Lung (tissue), 11 donors: ENCODE measurements at regions not wholly inside any gene's neighbourhood (a gene's known extent, or its start where the extent isn't known, plus 50 kb on each side); places are given as distances from the start of the nearest gene placed in this dataset.

Experiments used
- ATAC-seq: fragments of 200-7000 bp; cut with Tn5 transposase; one replicate; pipeline ENCODE4 v1.9.1; 2020; ENCODE audit warnings: moderate number of reproducible peaks; ENCODE audit not compliant: insufficient read depth, low FRiP score
- DNase-seq, 3 donors: peaks; one replicate each; pipeline ENCODE4 v3.0.0-alpha.2; 2013 to 2017
- H3K27ac ChIP-seq, 2 donors: one replicate each; pipeline ENCODE4 v1.5.1; 2013; ENCODE audit warnings: mild to moderate bottlenecking in 2 of 2, moderate library complexity in 2 of 2, control low read depth in 1 of 2, inconsistent platforms in 1 of 2, low read depth in 1 of 2, low read length in 1 of 2
- H3K27me3 ChIP-seq, 3 donors: one replicate each; pipeline ENCODE4 v1.5.1; 2013; ENCODE audit warnings: low read length in 2 of 3; ENCODE audit not compliant: control insufficient read depth in 3 of 3, insufficient read depth in 3 of 3
- H3K36me3 ChIP-seq, 4 donors: one replicate each; pipeline ENCODE4 v1.5.1; 2013; ENCODE audit warnings: low read length in 4 of 4, mild to moderate bottlenecking in 1 of 4, moderate library complexity in 1 of 4; ENCODE audit not compliant: control insufficient read depth in 4 of 4, insufficient read depth in 4 of 4
- H3K4me1 ChIP-seq, 5 donors: one replicate each; pipeline ENCODE4 v1.5.1; 2013; ENCODE audit warnings: low read length in 5 of 5, mild to moderate bottlenecking in 2 of 5, moderate library complexity in 1 of 5; ENCODE audit not compliant: control insufficient read depth in 5 of 5, insufficient read depth in 5 of 5
- H3K4me3 ChIP-seq: one replicate; pipeline ENCODE4 v1.5.1; 2013; ENCODE audit warnings: mild to moderate bottlenecking, control low read depth, moderate library complexity
- H3K9ac ChIP-seq, 2 donors: one replicate each; pipeline ENCODE4 v1.5.1; 2013; ENCODE audit warnings: low read length in 2 of 2, control low read depth in 1 of 2; ENCODE audit not compliant: insufficient read depth in 1 of 2
- H3K9me3 ChIP-seq, 4 donors: one replicate each; pipeline ENCODE4 v1.5.1; 2013; ENCODE audit warnings: low read length in 3 of 4, mild to moderate bottlenecking in 1 of 4, moderate library complexity in 1 of 4; ENCODE audit not compliant: control insufficient read depth in 4 of 4, insufficient read depth in 3 of 4
- WGBS, 2 donors: extraction: QIAGEN DNeasy Blood & Tissue Kit; methylation state at CpG; one replicate each; pipeline ENCODE4 v1.1.7; 2013; 5-methylcytosine and 5-hydroxymethylcytosine counted together
- TF ChIP-seq, protein P1 (sequence below): IDR thresholded peaks from 2 replicates; pipeline ENCODE4 v1.5.1; 2012; ENCODE audit warnings: mild to moderate bottlenecking; ENCODE audit errors: control extremely low read depth, extremely low read depth
- donor health status: control.
- donor health status: control.
- donor health status: Bipolar disorder and iron deficiency.
- donor health status: healthy.
- donor health status: DM: yes; HTN: yes; CAD: no.

- Histone ChIP-seq H3K27me3 (peaks cover 0 to 20% (median 0%) of the 10 kb centered on the region in 3 donors), H3K9ac (no peak overlapping the region), H3K9me3 (no peaks in the 10 kb centered on the region), H3K4me3 (no peak overlapping the region), H3K4me1 (no peaks in the 10 kb centered on the region), H3K36me3 (no peaks in the 10 kb centered on the region), H3K27ac (no peak overlapping the region)
- ATAC-seq (no peak), DNase-seq (no peak)
- 89 to 91% methylated on average over 18 of the region's 18 CpGs for WGBS, 2 donors
- TF ChIP-seq, protein P1, sequence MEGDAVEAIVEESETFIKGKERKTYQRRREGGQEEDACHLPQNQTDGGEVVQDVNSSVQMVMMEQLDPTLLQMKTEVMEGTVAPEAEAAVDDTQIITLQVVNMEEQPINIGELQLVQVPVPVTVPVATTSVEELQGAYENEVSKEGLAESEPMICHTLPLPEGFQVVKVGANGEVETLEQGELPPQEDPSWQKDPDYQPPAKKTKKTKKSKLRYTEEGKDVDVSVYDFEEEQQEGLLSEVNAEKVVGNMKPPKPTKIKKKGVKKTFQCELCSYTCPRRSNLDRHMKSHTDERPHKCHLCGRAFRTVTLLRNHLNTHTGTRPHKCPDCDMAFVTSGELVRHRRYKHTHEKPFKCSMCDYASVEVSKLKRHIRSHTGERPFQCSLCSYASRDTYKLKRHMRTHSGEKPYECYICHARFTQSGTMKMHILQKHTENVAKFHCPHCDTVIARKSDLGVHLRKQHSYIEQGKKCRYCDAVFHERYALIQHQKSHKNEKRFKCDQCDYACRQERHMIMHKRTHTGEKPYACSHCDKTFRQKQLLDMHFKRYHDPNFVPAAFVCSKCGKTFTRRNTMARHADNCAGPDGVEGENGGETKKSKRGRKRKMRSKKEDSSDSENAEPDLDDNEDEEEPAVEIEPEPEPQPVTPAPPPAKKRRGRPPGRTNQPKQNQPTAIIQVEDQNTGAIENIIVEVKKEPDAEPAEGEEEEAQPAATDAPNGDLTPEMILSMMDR: no peak
These were observed 130.6 kb upstream of the FAM20C start for GRCh38 chr7:61576-62360.

DNA sequence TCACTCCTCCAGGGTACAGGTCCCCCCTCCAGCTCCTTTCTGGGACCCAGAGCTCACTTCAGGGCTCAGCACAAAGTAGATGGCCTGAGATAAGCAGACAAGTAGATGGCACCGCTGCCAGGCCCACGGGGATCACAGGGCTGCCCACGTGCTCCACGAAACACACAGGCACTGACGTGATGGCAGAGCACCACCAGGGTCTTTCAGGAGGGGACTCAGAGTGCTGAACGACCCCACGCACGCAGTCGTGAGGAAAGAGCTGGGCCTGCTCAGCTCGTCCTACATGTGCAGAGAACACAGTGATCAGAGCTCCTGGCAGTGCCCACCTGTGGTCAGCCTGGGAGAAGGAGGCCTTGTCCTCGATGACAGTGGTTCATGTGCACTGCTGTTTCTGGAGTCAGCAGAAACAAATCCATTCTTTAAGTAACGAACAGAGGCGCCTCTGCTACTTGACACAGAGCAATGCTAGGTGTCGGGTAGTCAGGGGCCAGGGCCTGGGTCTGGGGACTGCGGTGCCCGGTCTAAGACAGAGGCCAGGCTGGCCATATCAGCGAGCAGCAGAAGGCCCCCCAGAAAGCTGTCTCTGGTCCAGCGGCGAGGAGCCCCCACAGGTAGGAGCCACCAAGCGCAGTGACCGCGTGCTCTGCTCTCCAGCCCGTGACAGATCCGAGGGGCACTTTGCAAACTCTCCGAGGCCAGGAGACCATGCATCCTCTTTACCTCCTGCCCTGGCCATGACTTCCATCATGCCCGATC, 129.8 kb upstream of the FAM20C start:
- WGBS, 2 donors: 95 to 98% methylated on average over 26 of the region's 26 CpGs
- no peak for DNase-seq

GRCh38 chr7:63117-63480, 129.3 kb upstream of the FAM20C start:
- TF ChIP-seq, protein P1: no peak
- Histone ChIP-seq H3K36me3 (no peaks in the 10 kb centered on the region), H3K4me1 (no peaks in the 10 kb centered on the region), H3K27me3 (peaks cover 0 to 11% (median 0%) of the 10 kb centered on the region in 3 donors), H3K9ac (no peak overlapping the region), H3K27ac (no peak overlapping the region), H3K4me3 (no peak overlapping the region), H3K9me3 (no peaks in the 10 kb centered on the region)
- DNase-seq (no peak), ATAC-seq (no peak)
- WGBS, 2 donors: 78 to 83% methylated on average over 5 of the region's 5 CpGs

More for the DNA sequence above, 129.8 kb upstream of the FAM20C start:
- Histone ChIP-seq H3K9ac (no peak overlapping the region), H3K36me3 (no peaks in the 10 kb centered on the region), H3K4me1 (no peaks in the 10 kb centered on the region), H3K27me3 (peaks cover 0 to 17% (median 0%) of the 10 kb centered on the region in 3 donors), H3K4me3 (no peak overlapping the region), H3K9me3 (no peaks in the 10 kb centered on the region), H3K27ac (no peak overlapping the region)
- no peak for ATAC-seq
- TF ChIP-seq, protein P1: no peak
